ENCODE measurements at regions not wholly inside any gene's neighbourhood (a gene's known extent, or its start where the extent isn't known, plus 50 kb on each side); places are given as distances from the start of the nearest gene placed in this dataset.

DNA sequence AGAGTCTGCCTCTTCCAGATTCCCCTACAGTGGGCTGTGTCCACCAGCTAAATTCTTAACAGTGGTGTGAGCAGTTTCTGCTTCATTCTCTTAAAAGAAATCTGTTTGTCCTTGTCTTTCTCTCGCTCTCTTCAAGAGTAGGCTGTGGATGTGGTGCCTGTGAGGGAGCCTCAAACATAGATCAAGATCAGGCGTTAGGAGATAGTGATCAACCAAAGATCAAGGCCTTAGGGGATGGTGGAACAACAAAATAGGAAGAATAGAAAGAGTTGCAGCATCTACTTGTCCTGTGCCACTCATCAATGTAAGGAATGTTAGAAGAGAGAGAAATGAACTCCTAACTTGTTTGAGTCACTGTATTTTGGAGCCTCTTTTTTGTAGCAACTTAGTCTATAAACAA lies 144.2 kb downstream of the AASDH start:
- no TSS peak for BruUV-seq (replicated peaks)
- Histone ChIP-seq H3K27ac (no peak overlapping the region), H3K27me3 (ENCODE audit: insufficient read depth, low read depth) (no peaks in the 10 kb centered on the region), H3K9me3 (ENCODE audit: insufficient read depth, low read depth) (no peaks in the 10 kb centered on the region), H3K9me2 (ENCODE audit: insufficient read depth) (no peaks in the 10 kb centered on the region), H2AFZ (no peak overlapping the region), H3F3A (ENCODE audit: insufficient read depth, low read depth) (no peaks in the 10 kb centered on the region), H3K36me3 (ENCODE audit: low read depth) (no peaks in the 10 kb centered on the region), H3K4me2 (no peak overlapping the region), H3K79me2 (ENCODE audit: low read depth) (no peaks in the 10 kb centered on the region), H3K4me1 (replicated peaks; ENCODE audit: insufficient read depth) (no peaks in the 10 kb centered on the region), H3K4me3 (no peak overlapping the region), H4K20me1 (ENCODE audit: insufficient read depth) (no peaks in the 10 kb centered on the region)
- no peak for DNase-seq
- ChIA-PET POLR2A (ENCODE audit: unreplicated experiment) (no interaction called here), CTCF (no interaction called here)
- TF ChIP-seq EZH2 (IDR thresholded peaks at IDR 0.05; ENCODE audit: low read depth) = no peak
- TF ChIP-seq, protein P1, sequence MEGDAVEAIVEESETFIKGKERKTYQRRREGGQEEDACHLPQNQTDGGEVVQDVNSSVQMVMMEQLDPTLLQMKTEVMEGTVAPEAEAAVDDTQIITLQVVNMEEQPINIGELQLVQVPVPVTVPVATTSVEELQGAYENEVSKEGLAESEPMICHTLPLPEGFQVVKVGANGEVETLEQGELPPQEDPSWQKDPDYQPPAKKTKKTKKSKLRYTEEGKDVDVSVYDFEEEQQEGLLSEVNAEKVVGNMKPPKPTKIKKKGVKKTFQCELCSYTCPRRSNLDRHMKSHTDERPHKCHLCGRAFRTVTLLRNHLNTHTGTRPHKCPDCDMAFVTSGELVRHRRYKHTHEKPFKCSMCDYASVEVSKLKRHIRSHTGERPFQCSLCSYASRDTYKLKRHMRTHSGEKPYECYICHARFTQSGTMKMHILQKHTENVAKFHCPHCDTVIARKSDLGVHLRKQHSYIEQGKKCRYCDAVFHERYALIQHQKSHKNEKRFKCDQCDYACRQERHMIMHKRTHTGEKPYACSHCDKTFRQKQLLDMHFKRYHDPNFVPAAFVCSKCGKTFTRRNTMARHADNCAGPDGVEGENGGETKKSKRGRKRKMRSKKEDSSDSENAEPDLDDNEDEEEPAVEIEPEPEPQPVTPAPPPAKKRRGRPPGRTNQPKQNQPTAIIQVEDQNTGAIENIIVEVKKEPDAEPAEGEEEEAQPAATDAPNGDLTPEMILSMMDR (conservative IDR thresholded peaks at IDR 0.05) = no peak
- intact Hi-C loops (cut with micrococcal nuclease; ENCODE audit: unreplicated experiment) = no loop called here

DNA sequence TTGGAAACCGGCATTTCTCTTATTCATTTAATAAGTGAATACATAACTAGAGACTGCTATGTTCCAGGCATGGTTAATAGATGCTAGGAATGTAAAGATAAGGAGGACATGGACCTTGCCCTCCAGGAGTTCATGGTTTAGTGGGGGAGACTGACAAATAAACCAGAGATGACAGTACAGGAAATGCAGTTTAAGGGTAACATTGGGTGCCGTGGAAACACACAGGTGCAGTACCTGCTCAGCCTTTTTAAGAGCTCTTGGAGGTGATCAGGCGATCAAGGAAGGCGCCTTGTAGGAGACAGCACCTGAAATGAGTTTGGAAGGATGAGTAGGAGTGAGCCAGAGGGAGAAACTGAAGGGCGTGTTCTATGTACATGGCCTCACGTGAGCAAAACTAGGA lies 145.8 kb downstream of the AASDH start:
- no peaks in the 10 kb centered on the region for H3K9me3 ChIP-seq (ENCODE audit: insufficient read depth, low read depth)
- no peaks in the 10 kb centered on the region for H3K4me1 ChIP-seq (replicated peaks; ENCODE audit: insufficient read depth)
- CTCF ChIA-PET = no interaction called here
- no peak overlapping the region for H3K4me2 ChIP-seq
- H4K20me1 ChIP-seq (ENCODE audit: insufficient read depth) = no peaks in the 10 kb centered on the region
- intact Hi-C loops (cut with micrococcal nuclease; ENCODE audit: unreplicated experiment) = no loop called here
- H3K36me3 ChIP-seq (ENCODE audit: low read depth) = no peaks in the 10 kb centered on the region
- no peaks in the 10 kb centered on the region for H3K79me2 ChIP-seq (ENCODE audit: low read depth)
- POLR2A ChIA-PET (ENCODE audit: unreplicated experiment) = no interaction called here
- no peaks in the 10 kb centered on the region for H3K9me2 ChIP-seq (ENCODE audit: insufficient read depth)
- TF ChIP-seq EZH2 (IDR thresholded peaks at IDR 0.05; ENCODE audit: low read depth) = no peak
- TF ChIP-seq, protein P1 (conservative IDR thresholded peaks at IDR 0.05) = no peak
- no peak overlapping the region for H2AFZ ChIP-seq
- no TSS peak for BruUV-seq (replicated peaks)
- no peak for DNase-seq
- H3K27me3 ChIP-seq (ENCODE audit: insufficient read depth, low read depth) = no peaks in the 10 kb centered on the region
- no peaks in the 10 kb centered on the region for H3F3A ChIP-seq (ENCODE audit: insufficient read depth, low read depth)
- H3K27ac ChIP-seq = no peak overlapping the region
- no peak overlapping the region for H3K4me3 ChIP-seq

DNA sequence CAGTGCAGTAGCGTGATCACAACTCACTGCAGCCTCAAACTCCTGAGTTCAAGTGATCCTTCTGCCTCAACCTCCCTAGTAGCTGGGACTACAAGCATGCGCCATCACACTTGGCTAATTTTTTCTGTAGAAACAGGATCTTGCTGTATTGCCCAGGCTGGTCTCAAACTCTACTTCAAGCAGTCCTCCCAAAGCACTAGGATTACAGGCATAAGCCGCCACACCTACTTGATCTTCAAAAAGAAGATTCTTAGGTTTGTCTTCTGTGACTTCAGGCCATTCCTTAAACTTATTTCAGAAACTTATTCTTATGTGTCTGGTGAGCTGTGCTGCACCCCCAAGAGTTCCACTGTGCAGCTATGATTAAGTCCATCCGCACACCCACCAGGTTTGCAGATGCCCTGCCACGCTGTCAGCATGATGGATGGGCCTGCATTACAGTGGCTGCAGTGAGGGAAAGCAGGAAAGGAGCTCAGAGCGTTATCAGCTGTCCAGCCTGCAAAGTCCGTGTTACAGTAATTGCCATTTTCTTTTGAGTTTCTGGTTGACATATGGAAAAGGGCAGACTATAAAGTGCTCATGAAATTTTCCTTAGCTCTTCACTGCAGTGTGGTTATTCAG lies 146.6 kb downstream of the AASDH start:
- H3K4me2 ChIP-seq = no peak overlapping the region
- BruUV-seq (replicated peaks) = no TSS peak
- intact Hi-C loops (cut with micrococcal nuclease; ENCODE audit: unreplicated experiment) = no loop called here
- no peaks in the 10 kb centered on the region for H3K4me1 ChIP-seq (replicated peaks; ENCODE audit: insufficient read depth)
- DNase-seq = no peak
- no peaks in the 10 kb centered on the region for H3K9me2 ChIP-seq (ENCODE audit: insufficient read depth)
- H3K36me3 ChIP-seq (ENCODE audit: low read depth) = no peaks in the 10 kb centered on the region
- no peaks in the 10 kb centered on the region for H4K20me1 ChIP-seq (ENCODE audit: insufficient read depth)
- no peak overlapping the region for H3K4me3 ChIP-seq
- no peak overlapping the region for H3K27ac ChIP-seq
- TF ChIP-seq, protein P1 (conservative IDR thresholded peaks at IDR 0.05) = no peak
- TF ChIP-seq EZH2 (IDR thresholded peaks at IDR 0.05; ENCODE audit: low read depth) = no peak
- POLR2A ChIA-PET (ENCODE audit: unreplicated experiment) = no interaction called here
- no peaks in the 10 kb centered on the region for H3F3A ChIP-seq (ENCODE audit: insufficient read depth, low read depth)
- CTCF ChIA-PET = no interaction called here
- no peak overlapping the region for H2AFZ ChIP-seq
- H3K9me3 ChIP-seq (ENCODE audit: insufficient read depth, low read depth) = no peaks in the 10 kb centered on the region
- no peaks in the 10 kb centered on the region for H3K79me2 ChIP-seq (ENCODE audit: low read depth)
- H3K27me3 ChIP-seq (ENCODE audit: insufficient read depth, low read depth) = no peaks in the 10 kb centered on the region
